ENCODE measurements at regions not wholly inside any gene's neighbourhood (a gene's known extent, or its start where the extent isn't known, plus 50 kb on each side); places are given as distances from the start of the nearest gene placed in this dataset.

- DNase-seq (no peak), ATAC-seq (no peak)
- H3K4me3 ChIP-seq = no peak overlapping the region
- no peak for TF ChIP-seq POLR2A (IDR thresholded peaks at IDR 0.05)
- no peak for TF ChIP-seq CTCF (IDR thresholded peaks at IDR 0.05)
- H3K27ac ChIP-seq = no peak overlapping the region
- peaks cover 0 to 30% (median 12%) of the 10 kb centered on the region in 12 donors for H3K9me3 ChIP-seq
- intact Hi-C loops (cut with DNase I) = no loop called here
- no peaks in the 10 kb centered on the region for H3K36me3 ChIP-seq
- H3K4me1 ChIP-seq = no peaks in the 10 kb centered on the region
- H3K27me3 ChIP-seq = no peaks in the 10 kb centered on the region
Observed at GRCh38 chr10:29117781-29118180, 171.1 kb upstream of the LYZL1 start.

GRCh38 chr10:29119374-29119773 lies 169.5 kb upstream of the LYZL1 start:
- intact Hi-C loops (cut with DNase I) = no loop called here
- no peak overlapping the region for H3K4me3 ChIP-seq
- TF ChIP-seq CTCF (IDR thresholded peaks at IDR 0.05) (peak in 11 of 12 donors; percentile 18 to 52 (median 35)), POLR2A (IDR thresholded peaks at IDR 0.05) (no peak)
- ATAC-seq (peak in 2 of 4 donors; percentile 42 to 47), DNase-seq (peak in 3 of 5 donors; percentile 27 to 35 (median 34))
- WGBS, 4 donors = 46 to 58% (median 52%) methylated on average over 8 of the region's 8 CpGs
- H3K27me3 ChIP-seq = no peaks in the 10 kb centered on the region
- no peaks in the 10 kb centered on the region for H3K4me1 ChIP-seq
- H3K27ac ChIP-seq = no peak overlapping the region
- H3K36me3 ChIP-seq = no peaks in the 10 kb centered on the region
- peaks cover 0 to 30% (median 12%) of the 10 kb centered on the region in 12 donors for H3K9me3 ChIP-seq

- no peak overlapping the region for H3K4me3 ChIP-seq
- intact Hi-C loops (cut with DNase I) = loop anchor here in 2 of 10 donors (10.0 kb wide), 1 partner anchor 455 kb away; no protein-coding TSS in a partner anchor
- TF ChIP-seq POLR2A (IDR thresholded peaks at IDR 0.05) = no peak
- no peak for TF ChIP-seq CTCF (IDR thresholded peaks at IDR 0.05)
- peaks cover 0 to 30% (median 12%) of the 10 kb centered on the region in 12 donors for H3K9me3 ChIP-seq
- ATAC-seq = no peak
- WGBS, 4 donors = 75 to 89% (median 81%) methylated on average over 3 of the region's 3 CpGs
- no peak for DNase-seq
- no peak overlapping the region for H3K27ac ChIP-seq
- no peaks in the 10 kb centered on the region for H3K4me1 ChIP-seq
- H3K36me3 ChIP-seq = no peaks in the 10 kb centered on the region
- no peaks in the 10 kb centered on the region for H3K27me3 ChIP-seq
Observed at GRCh38 chr10:29120216-29120615, 168.7 kb upstream of the LYZL1 start.

- Histone ChIP-seq H3K4me1 (no peaks in the 10 kb centered on the region), H3K27me3 (peaks cover 0 to 5% (median 0%) of the 10 kb centered on the region in 9 donors), H3K4me3 (no peak overlapping the region), H3K27ac (no peak overlapping the region), H3K9me3 (no peaks in the 10 kb centered on the region), H3K36me3 (no peaks in the 10 kb centered on the region)
- DNase-seq (no peak), ATAC-seq (no peak)
- WGBS, 4 donors = 86 to 91% (median 90%) methylated on average over 6 of the region's 6 CpGs
- TF ChIP-seq CTCF (IDR thresholded peaks at IDR 0.05) (no peak), POLR2A (IDR thresholded peaks at IDR 0.05) (no peak)
- intact Hi-C loops (cut with DNase I) = loop anchor here in 2 of 10 donors (10.0 kb wide), 1 partner anchor 460 kb away; no protein-coding TSS in a partner anchor
Observed at GRCh38 chr10:29124864-29125263, 164.0 kb upstream of the LYZL1 start.

Measured in heart left ventricle (tissue), 16 donors.